Naive thymus-derived CD4-positive, alpha-beta T cell (primary cell): ENCODE measurements at regions not wholly inside any gene's neighbourhood (a gene's known extent, or its start where the extent isn't known, plus 50 kb on each side); places are given as distances from the start of the nearest gene placed in this dataset.

Experiments
- ATAC-seq: fragments of 150-1000 bp; cut with Tn5 transposase; 2 replicates; pipeline ENCODE4 v1.10.0; 2021; ENCODE audit warnings: mild to moderate bottlenecking, moderate library complexity
- CTCF ChIA-PET: fragments of 350-600 bp; sonication (Branson Sonifier 250); formaldehyde crosslinking; loops from one replicate; lab custom pipeline; 2021; ENCODE audit warnings: antibody characterized with exemption; lab: Charles Lee
- POLR2A ChIA-PET: fragments of 350-600 bp; sonication (Branson Sonifier 250); formaldehyde crosslinking; loops from one replicate; lab custom pipeline; 2021; ENCODE audit warnings: antibody characterized with exemption, inconsistent platforms; lab: Charles Lee
- DNase-seq, 9 donors: peaks; one replicate each; pipeline versions ENCODE4 v3.0.0 to v3.0.0-alpha.2; 2020 to 2022; ENCODE audit warnings: mixed read lengths in 1 of 9
- H3K27ac ChIP-seq: one replicate; pipeline ENCODE4 v1.7.0; 2013; ENCODE audit warnings: mild to moderate bottlenecking, low read depth, low read length, moderate library complexity
- H3K27me3 ChIP-seq, 2 donors: one replicate each; pipeline ENCODE4 v1.7.0; 2013; ENCODE audit warnings: low read length in 2 of 2, mild to moderate bottlenecking in 2 of 2, moderate library complexity in 2 of 2; ENCODE audit not compliant: control insufficient read depth in 2 of 2, insufficient read depth in 2 of 2
- H3K36me3 ChIP-seq, 3 experiments: 1 replicate in 2 of 3; 2 replicates in 1 of 3; pipeline ENCODE4 v1.7.0; 2013; ENCODE audit warnings: low read length in 3 of 3, mild to moderate bottlenecking in 3 of 3, moderate library complexity in 1 of 3; ENCODE audit not compliant: insufficient read depth in 3 of 3, control insufficient read depth in 2 of 3
- H3K4me1 ChIP-seq, 2 donors: one replicate each; pipeline ENCODE4 v1.7.0; 2013; ENCODE audit warnings: low read length in 2 of 2, mild to moderate bottlenecking in 2 of 2, moderate library complexity in 1 of 2; ENCODE audit not compliant: control insufficient read depth in 2 of 2, insufficient read depth in 2 of 2
- H3K4me3 ChIP-seq: 2 replicates; pipeline ENCODE4 v1.7.0; 2013; ENCODE audit warnings: mild to moderate bottlenecking, low read length
- H3K9me3 ChIP-seq, 3 experiments: 1 replicate in 2 of 3; 2 replicates in 1 of 3; pipeline ENCODE4 v1.7.0; 2013; ENCODE audit warnings: low read length in 3 of 3; ENCODE audit not compliant: control insufficient read depth in 2 of 3
- H3K27ac Mint-ChIP-seq, 9 donors: one replicate each; pipeline ENCODE4 v1.8.0; 2020 to 2022; ENCODE audit warnings: mixed read lengths in 9 of 9, mild to moderate bottlenecking in 8 of 9, moderate library complexity in 5 of 9, inconsistent platforms in 2 of 9
- H3K27me3 Mint-ChIP-seq, 5 donors: one replicate each; pipeline ENCODE4 v1.8.0; 2021 to 2022; ENCODE audit warnings: mixed read lengths in 5 of 5, mild to moderate bottlenecking in 1 of 5
- H3K36me3 Mint-ChIP-seq, 5 donors: one replicate each; pipeline ENCODE4 v1.8.0; 2020 to 2022; ENCODE audit warnings: mixed read lengths in 5 of 5, mild to moderate bottlenecking in 3 of 5, inconsistent platforms in 1 of 5
- H3K4me1 Mint-ChIP-seq, 7 donors: one replicate each; pipeline ENCODE4 v1.8.0; 2020 to 2022; ENCODE audit warnings: mixed read lengths in 7 of 7, mild to moderate bottlenecking in 3 of 7, inconsistent platforms in 1 of 7
- H3K4me3 Mint-ChIP-seq, 10 donors: one replicate each; pipeline ENCODE4 v1.8.0; 2020 to 2022; ENCODE audit warnings: mild to moderate bottlenecking in 10 of 10, mixed read lengths in 10 of 10, moderate library complexity in 6 of 10, inconsistent platforms in 2 of 10
- H3K9me3 Mint-ChIP-seq, 11 donors: one replicate each; pipeline ENCODE4 v1.8.0; 2020 to 2022; ENCODE audit warnings: mixed read lengths in 11 of 11, mild to moderate bottlenecking in 4 of 11, inconsistent platforms in 1 of 11, moderate library complexity in 1 of 11
- intact Hi-C, 2 donors: fragments of 100-400 bp; cut with micrococcal nuclease; formaldehyde crosslinking; loops; one replicate each; pipeline ENCODE4 v1.15.1; 2023

GRCh38 chr18:60123031-60123430 is 223.2 kb downstream of the PMAIP1 start:
- Histone ChIP-seq H3K4me1 (no peaks in the 10 kb centered on the region), H3K27me3 (no peaks in the 10 kb centered on the region), H3K36me3 (no peaks in the 10 kb centered on the region), H3K9me3 (no peaks in the 10 kb centered on the region), H3K4me3 (no peak overlapping the region), H3K27ac (no peak overlapping the region)
- CTCF ChIA-PET = interaction anchor here (0.7 kb wide), 1 partner anchor 18 kb away, joined by 4 read pairs; no protein-coding TSS in a partner anchor
- no peak for ATAC-seq
- no peaks in the 10 kb centered on the region for H3K4me1 Mint-ChIP-seq
- H3K27ac Mint-ChIP-seq = no peak overlapping the region
- no peak overlapping the region for H3K4me3 Mint-ChIP-seq
- peaks cover 0 to 9% (median 0%) of the 10 kb centered on the region in 11 donors for H3K9me3 Mint-ChIP-seq
- no peaks in the 10 kb centered on the region for H3K36me3 Mint-ChIP-seq
- intact Hi-C loops = no loop called here
- peaks cover 0 to 6% (median 3%) of the 10 kb centered on the region in 5 donors for H3K27me3 Mint-ChIP-seq
- DNase-seq = no peak
- POLR2A ChIA-PET = no interaction called here

GRCh38 chr18:60122339-60122738 is 222.5 kb downstream of the PMAIP1 start:
- H3K27me3 Mint-ChIP-seq = peaks cover 0 to 6% (median 3%) of the 10 kb centered on the region in 5 donors
- H3K27ac Mint-ChIP-seq = no peak overlapping the region
- no peak overlapping the region for H3K4me3 Mint-ChIP-seq
- no peaks in the 10 kb centered on the region for H3K9me3 ChIP-seq
- ATAC-seq = no peak
- H3K36me3 ChIP-seq = no peaks in the 10 kb centered on the region
- H3K27ac ChIP-seq = no peak overlapping the region
- intact Hi-C loops = no loop called here
- CTCF ChIA-PET = no interaction called here
- H3K4me3 ChIP-seq = no peak overlapping the region
- POLR2A ChIA-PET = no interaction called here
- no peaks in the 10 kb centered on the region for H3K36me3 Mint-ChIP-seq
- no peaks in the 10 kb centered on the region for H3K4me1 Mint-ChIP-seq
- no peaks in the 10 kb centered on the region for H3K4me1 ChIP-seq
- no peak for DNase-seq
- no peaks in the 10 kb centered on the region for H3K27me3 ChIP-seq
- peaks cover 0 to 9% (median 0%) of the 10 kb centered on the region in 11 donors for H3K9me3 Mint-ChIP-seq

- Histone ChIP-seq H3K4me3 (no peak overlapping the region), H3K4me1 (no peaks in the 10 kb centered on the region), H3K27me3 (no peaks in the 10 kb centered on the region), H3K27ac (no peak overlapping the region), H3K36me3 (no peaks in the 10 kb centered on the region), H3K9me3 (no peaks in the 10 kb centered on the region)
- intact Hi-C loops = no loop called here
- H3K27ac Mint-ChIP-seq = no peak overlapping the region
- CTCF ChIA-PET = no interaction called here
- ATAC-seq (no peak), DNase-seq (no peak)
- no peak overlapping the region for H3K4me3 Mint-ChIP-seq
- peaks cover 0 to 19% (median 0%) of the 10 kb centered on the region in 11 donors for H3K9me3 Mint-ChIP-seq
- POLR2A ChIA-PET = no interaction called here
- peaks cover 0 to 15% (median 3%) of the 10 kb centered on the region in 5 donors for H3K27me3 Mint-ChIP-seq
- no peaks in the 10 kb centered on the region for H3K36me3 Mint-ChIP-seq
- no peaks in the 10 kb centered on the region for H3K4me1 Mint-ChIP-seq
These were observed 220.5 kb downstream of the PMAIP1 start for GRCh38 chr18:60120231-60120750.

GRCh38 chr18:60117321-60117720 is 217.5 kb downstream of the PMAIP1 start:
- H3K36me3 ChIP-seq = no peaks in the 10 kb centered on the region
- no peak overlapping the region for H3K4me3 ChIP-seq
- no peaks in the 10 kb centered on the region for H3K36me3 Mint-ChIP-seq
- no peak overlapping the region for H3K27ac Mint-ChIP-seq
- no peaks in the 10 kb centered on the region for H3K27me3 ChIP-seq
- H3K4me1 Mint-ChIP-seq = no peaks in the 10 kb centered on the region
- H3K27ac ChIP-seq = no peak overlapping the region
- no peak overlapping the region for H3K4me3 Mint-ChIP-seq
- ChIA-PET POLR2A (no interaction called here), CTCF (no interaction called here)
- H3K4me1 ChIP-seq = no peaks in the 10 kb centered on the region
- ATAC-seq (no peak), DNase-seq (no peak)
- H3K27me3 Mint-ChIP-seq = peaks cover 0 to 9% (median 0%) of the 10 kb centered on the region in 5 donors
- peaks cover 0 to 19% (median 0%) of the 10 kb centered on the region in 11 donors for H3K9me3 Mint-ChIP-seq
- intact Hi-C loops = no loop called here
- no peaks in the 10 kb centered on the region for H3K9me3 ChIP-seq

- Histone ChIP-seq H3K27me3 (no peaks in the 10 kb centered on the region), H3K4me1 (no peaks in the 10 kb centered on the region), H3K4me3 (no peak overlapping the region), H3K36me3 (no peaks in the 10 kb centered on the region), H3K9me3 (no peaks in the 10 kb centered on the region), H3K27ac (no peak overlapping the region)
- H3K27me3 Mint-ChIP-seq = peaks cover 0 to 9% (median 0%) of the 10 kb centered on the region in 5 donors
- no peak overlapping the region for H3K27ac Mint-ChIP-seq
- POLR2A ChIA-PET = no interaction called here
- H3K4me1 Mint-ChIP-seq = no peaks in the 10 kb centered on the region
- ATAC-seq = no peak
- H3K9me3 Mint-ChIP-seq = peaks cover 0 to 9% (median 0%) of the 10 kb centered on the region in 11 donors
- no peak for DNase-seq
- CTCF ChIA-PET = no interaction called here
- intact Hi-C loops = no loop called here
- no peaks in the 10 kb centered on the region for H3K36me3 Mint-ChIP-seq
- no peak overlapping the region for H3K4me3 Mint-ChIP-seq
These were observed 213.6 kb downstream of the PMAIP1 start for GRCh38 chr18:60113396-60113795.

- Mint-ChIP-seq H3K4me3 (no peak overlapping the region), H3K27me3 (peaks cover 0 to 9% (median 0%) of the 10 kb centered on the region in 5 donors), H3K36me3 (no peaks in the 10 kb centered on the region), H3K27ac (no peak overlapping the region), H3K9me3 (peaks cover 0 to 9% (median 0%) of the 10 kb centered on the region in 11 donors), H3K4me1 (no peaks in the 10 kb centered on the region)
- no peaks in the 10 kb centered on the region for H3K36me3 ChIP-seq
- no peak for DNase-seq
- ATAC-seq = no peak
- no peaks in the 10 kb centered on the region for H3K27me3 ChIP-seq
- no peak overlapping the region for H3K27ac ChIP-seq
- intact Hi-C loops = no loop called here
- H3K9me3 ChIP-seq = no peaks in the 10 kb centered on the region
- POLR2A ChIA-PET = no interaction called here
- no peaks in the 10 kb centered on the region for H3K4me1 ChIP-seq
- CTCF ChIA-PET = no interaction called here
- H3K4me3 ChIP-seq = no peak overlapping the region
These were observed 212.6 kb downstream of the PMAIP1 start for GRCh38 chr18:60112369-60112768.

- Mint-ChIP-seq H3K9me3 (peaks cover 0 to 9% (median 0%) of the 10 kb centered on the region in 11 donors), H3K27me3 (peaks cover 0 to 8% (median 0%) of the 10 kb centered on the region in 5 donors), H3K27ac (no peak overlapping the region), H3K4me3 (no peak overlapping the region), H3K4me1 (no peaks in the 10 kb centered on the region), H3K36me3 (no peaks in the 10 kb centered on the region)
- no peak overlapping the region for H3K27ac ChIP-seq
- H3K27me3 ChIP-seq = no peaks in the 10 kb centered on the region
- no peaks in the 10 kb centered on the region for H3K9me3 ChIP-seq
- H3K36me3 ChIP-seq = no peaks in the 10 kb centered on the region
- DNase-seq (no peak), ATAC-seq (no peak)
- no peak overlapping the region for H3K4me3 ChIP-seq
- H3K4me1 ChIP-seq = no peaks in the 10 kb centered on the region
- CTCF ChIA-PET = no interaction called here
- POLR2A ChIA-PET = no interaction called here
- intact Hi-C loops = no loop called here
These were observed 211.7 kb downstream of the PMAIP1 start for GRCh38 chr18:60111525-60111924.
